ENCODE measurements at regions not wholly inside any gene's neighbourhood (a gene's known extent, or its start where the extent isn't known, plus 50 kb on each side); places are given as distances from the start of the nearest gene placed in this dataset.

DNA sequence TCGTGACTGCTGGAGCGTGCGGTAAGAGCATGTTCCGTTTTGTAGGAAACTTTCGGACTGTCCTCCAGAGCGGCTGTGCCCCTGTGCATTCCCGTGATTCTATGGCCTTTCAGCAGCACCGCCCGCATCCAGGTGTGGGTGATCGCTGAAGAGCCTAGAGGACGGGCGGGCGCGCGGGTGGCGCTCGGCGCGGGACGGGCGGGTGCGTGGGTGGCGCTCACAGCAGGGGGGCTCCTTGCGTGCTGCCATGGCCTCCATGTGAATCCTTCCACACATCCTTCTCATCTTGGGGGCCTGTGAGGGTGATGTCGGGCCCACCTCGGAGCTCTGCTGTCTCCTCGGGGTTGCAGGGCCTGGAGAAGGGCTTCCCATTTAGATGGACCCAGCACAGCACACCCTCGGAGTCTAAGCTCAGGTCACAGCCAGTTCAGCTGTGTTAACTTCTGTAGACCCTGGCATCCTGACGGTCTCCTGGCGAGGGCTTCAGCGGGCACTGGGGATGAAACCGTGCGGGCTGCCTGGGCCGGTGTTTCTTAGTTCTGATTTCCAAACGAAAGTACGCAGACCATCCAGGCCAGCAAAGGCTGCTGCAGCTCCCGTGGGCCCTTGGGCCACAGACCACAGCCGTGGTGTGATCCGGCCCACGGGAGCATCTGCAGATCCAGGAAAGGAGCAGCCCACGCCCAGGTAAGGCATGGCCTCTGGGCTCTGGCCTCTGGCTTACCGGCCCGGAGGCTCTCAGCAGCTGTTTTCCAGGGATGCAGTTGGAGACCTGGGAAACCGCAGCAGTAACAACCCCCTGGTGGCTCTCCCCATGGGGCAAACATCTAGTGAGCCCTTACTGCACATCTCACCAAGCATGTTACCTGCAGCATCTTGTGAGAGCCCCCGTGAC is 339.4 kb downstream of the FOXL1 start:
- FAIRE-seq = no peak

GRCh38 chr16:86918637-86919036 is 340.3 kb downstream of the FOXL1 start:
- FAIRE-seq (no peak), DNase-seq (ENCODE audit: extremely low spot score, insufficient read length, low read depth) (no peak)

More for the DNA sequence above, 339.4 kb downstream of the FOXL1 start:
- no peak for DNase-seq (ENCODE audit: extremely low spot score, insufficient read length, low read depth)

DNA sequence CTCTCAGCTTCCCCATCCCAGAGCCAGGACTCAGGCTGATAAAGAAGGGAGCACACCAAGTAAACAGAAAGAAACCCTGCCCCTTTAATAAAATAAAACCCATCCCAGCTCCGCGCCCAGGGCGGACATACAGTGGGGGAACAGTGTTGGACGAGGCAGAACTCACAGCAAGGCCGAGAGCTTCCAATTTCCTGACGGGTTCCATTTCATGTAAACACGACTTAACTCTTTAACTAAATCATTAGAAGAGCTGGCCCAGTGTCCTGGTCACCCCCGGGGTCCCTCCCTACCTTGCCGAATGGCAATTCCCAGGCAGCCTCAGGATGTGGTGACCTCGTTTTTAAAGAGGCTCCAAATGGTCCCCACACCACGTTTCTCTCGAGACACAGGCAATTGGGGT is 340.7 kb downstream of the FOXL1 start:
- FAIRE-seq (no peak), DNase-seq (ENCODE audit: extremely low spot score, insufficient read length, low read depth) (no peak)

- no peak for DNase-seq (ENCODE audit: extremely low spot score, insufficient read length, low read depth)
- no peak for FAIRE-seq
These were observed 341.4 kb downstream of the FOXL1 start for GRCh38 chr16:86919578-86920305.

DNA sequence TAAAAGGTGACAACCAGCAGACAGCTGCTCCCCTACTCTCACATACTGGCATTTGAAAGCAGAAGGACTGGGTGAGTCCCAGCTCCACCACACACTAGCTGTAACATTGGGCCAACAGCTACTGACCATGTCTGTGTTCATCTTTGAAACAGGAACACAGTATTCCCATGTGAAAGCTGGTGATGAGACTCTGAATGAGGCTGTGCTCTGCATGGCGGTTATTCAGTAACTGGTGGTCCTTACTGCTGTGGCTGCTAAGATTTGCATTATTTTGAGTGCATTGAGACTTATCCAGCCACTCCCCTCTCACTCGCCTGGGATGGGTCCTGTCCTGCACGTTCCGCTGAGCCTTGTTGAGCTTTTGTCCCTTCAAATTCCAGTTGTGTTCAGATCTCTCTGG is 342.9 kb downstream of the FOXL1 start:
- DNase-seq (ENCODE audit: extremely low spot score, insufficient read length, low read depth) (no peak), FAIRE-seq (no peak)

- FAIRE-seq = no peak
- DNase-seq (ENCODE audit: extremely low spot score, insufficient read length, low read depth) = no peak
These were observed 344.0 kb downstream of the FOXL1 start for GRCh38 chr16:86922311-86922710.

- DNase-seq (ENCODE audit: extremely low spot score, insufficient read length, low read depth) = no peak
- FAIRE-seq = no peak
These were observed 345.3 kb downstream of the FOXL1 start for GRCh38 chr16:86923656-86924055.

DNA sequence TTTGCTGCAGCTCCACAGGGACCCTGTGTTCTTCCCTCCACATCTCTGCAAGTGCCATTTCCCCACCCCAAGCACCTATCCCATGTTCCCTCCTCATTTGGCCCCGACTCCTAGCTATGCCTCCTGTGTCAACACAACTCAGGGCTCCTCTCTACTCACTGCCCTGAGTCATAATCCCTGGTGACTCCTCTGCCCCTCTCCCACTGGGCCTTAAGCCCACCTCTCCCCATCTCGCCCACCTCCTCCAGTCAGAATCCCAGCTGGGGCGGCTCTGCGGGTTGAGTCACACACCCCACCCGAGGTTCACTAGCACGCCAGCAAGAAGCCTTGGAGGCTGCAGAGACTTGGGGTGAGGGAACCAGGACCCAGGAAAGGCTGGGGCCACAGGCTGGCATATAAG is 346.2 kb downstream of the FOXL1 start:
- DNase-seq (ENCODE audit: extremely low spot score, insufficient read length, low read depth) (no peak), FAIRE-seq (no peak)

GRCh38 chr16:86925067-86925791 is 346.9 kb downstream of the FOXL1 start:
- DNase-seq (ENCODE audit: extremely low spot score, insufficient read length, low read depth) (no peak), FAIRE-seq (no peak)

DNA sequence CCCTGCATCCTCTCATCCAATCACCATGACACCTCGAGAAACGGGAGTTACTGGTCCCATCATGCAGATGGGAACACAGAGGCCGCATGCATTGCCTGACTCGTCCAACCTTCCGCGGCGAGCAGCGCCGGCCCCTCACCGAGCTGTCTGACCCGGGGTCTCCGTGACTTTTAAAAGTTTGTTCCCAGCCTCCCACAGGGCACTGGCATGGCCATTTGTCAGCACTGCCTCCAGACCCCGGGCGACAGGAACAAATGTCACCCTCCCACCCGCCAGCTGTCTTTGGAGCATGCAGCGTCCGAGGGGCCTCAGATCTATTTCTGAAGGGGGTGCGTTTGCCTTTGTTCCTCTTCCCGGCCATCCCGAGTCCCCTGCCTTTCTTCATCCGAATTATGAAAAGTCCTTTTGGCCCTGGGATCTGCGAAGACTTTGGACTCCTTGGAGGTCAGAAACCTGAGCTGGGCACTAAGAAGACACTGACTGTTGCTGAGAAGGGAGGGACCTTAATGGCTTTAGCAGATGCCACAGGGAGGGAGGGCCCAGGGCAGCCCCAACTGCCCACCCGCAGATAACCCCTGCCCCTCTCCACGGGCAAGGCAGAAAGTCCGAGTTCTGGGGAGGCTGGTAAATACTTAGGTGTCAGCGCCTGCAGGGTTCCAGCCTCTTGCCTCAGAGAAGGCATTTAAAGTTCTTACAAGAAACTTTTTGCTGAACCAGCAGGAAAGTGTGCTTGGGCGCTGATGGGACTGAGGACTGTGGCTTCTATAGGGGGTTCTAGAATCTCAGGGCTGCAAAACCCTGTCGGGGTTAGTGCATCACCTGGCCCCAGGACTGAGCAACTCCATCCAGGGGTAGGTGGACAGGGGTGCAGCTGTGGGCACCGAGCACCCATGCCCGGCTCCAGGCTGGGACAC is 348.1 kb downstream of the FOXL1 start:
- no peak for FAIRE-seq
- no peak for DNase-seq (ENCODE audit: extremely low spot score, insufficient read length, low read depth)

- DNase-seq (ENCODE audit: extremely low spot score, insufficient read length, low read depth) (no peak), FAIRE-seq (no peak)
These were observed 349.4 kb downstream of the FOXL1 start for GRCh38 chr16:86927699-86928098.

GRCh38 chr16:86928523-86929011 is 350.2 kb downstream of the FOXL1 start:
- FAIRE-seq = no peak
- no peak for DNase-seq (ENCODE audit: extremely low spot score, insufficient read length, low read depth)

DNA sequence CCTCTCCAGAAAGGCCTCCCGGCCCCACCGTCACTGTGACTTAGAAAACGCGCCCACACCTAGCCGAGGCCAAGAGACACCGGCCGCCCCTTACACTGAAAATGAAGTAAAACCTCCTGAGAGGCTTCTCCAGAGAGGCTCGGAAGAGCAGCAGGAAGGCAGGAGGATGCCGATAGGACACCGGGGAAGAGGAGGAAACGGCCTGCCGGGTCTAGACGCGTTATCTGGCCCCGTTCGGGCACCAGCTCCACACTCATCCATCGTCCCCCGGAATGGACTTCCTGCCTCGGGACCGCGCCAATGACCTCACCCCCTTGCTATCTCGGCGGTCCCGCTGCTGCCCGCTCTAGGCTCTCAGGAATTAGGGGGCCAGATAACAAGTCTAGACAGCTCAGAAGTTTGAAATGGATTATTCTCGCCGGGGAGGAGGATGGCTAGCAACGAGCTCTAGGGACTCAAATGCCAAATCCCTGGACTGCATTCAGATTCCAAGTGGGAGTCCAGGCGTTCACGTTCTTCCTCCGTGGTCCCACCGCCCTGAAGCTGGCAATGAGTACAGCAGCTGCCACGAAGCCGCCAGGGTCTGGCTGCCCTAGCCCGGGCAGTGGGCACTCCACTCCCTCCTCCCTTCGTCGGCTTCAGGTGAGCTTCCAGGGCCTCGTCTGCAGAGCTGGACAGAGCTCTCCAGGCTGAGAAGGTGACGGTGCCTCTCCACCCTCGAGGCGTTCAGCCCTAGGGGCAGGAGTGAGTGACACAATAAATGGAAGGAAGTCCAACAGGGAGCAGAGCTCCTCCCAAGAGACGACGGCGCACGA is 350.9 kb downstream of the FOXL1 start:
- DNase-seq (ENCODE audit: extremely low spot score, insufficient read length, low read depth) (no peak), FAIRE-seq (no peak)

- FAIRE-seq (no peak), DNase-seq (ENCODE audit: extremely low spot score, insufficient read length, low read depth) (no peak)
These were observed 351.7 kb downstream of the FOXL1 start for GRCh38 chr16:86930001-86930400.

DNA sequence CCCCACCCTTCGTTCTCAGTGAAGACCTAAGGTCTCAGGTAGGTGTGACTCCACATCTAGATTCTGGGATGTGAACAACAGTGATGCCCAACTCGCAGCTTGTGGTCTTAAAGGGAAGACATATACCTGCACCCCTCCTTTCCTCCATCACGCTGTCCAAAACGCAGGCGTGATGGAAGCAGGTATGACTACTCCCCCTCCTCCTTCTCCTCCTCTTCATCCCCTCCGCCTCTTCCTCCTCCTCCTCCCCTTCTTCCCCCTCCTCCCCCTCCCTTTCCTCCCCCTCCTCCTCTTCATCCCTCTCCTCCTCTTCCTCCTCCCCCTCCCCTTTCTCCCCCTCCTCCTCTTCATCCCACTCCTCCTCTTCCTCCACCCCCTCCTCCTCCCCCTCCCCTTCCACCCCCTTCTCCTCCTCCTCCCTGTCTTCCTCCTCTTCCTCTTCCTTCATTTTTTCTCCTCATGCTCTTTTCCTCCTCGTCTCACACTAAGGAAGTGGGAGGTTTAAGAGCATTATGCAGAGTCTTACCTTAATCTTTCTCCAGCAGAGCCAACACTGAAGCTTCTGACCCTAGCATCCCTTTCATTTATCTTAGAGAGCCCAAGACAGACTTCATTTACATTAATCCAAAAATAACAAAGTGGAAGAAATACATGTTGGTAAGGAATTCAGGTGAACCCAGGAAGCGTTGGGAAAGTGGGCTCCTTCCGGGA is 352.5 kb downstream of the FOXL1 start:
- DNase-seq (ENCODE audit: extremely low spot score, insufficient read length, low read depth) (no peak), FAIRE-seq (no peak)

- FAIRE-seq (no peak), DNase-seq (ENCODE audit: extremely low spot score, insufficient read length, low read depth) (no peak)
These were observed 353.1 kb downstream of the FOXL1 start for GRCh38 chr16:86931410-86931941.

GRCh38 chr16:86932130-86932982 is 354.0 kb downstream of the FOXL1 start:
- FAIRE-seq (no peak), DNase-seq (ENCODE audit: extremely low spot score, insufficient read length, low read depth) (no peak)

Measured in GM18507 (cell line).